GM23338 (cell line): ENCODE measurements at regions not wholly inside any gene's neighbourhood (a gene's known extent, or its start where the extent isn't known, plus 50 kb on each side); places are given as distances from the start of the nearest gene placed in this dataset.

Experiments used
- ATAC-seq: fragments of 200-7000 bp; cut with Tn5 transposase; 3 replicates; pipeline ENCODE4 v1.9.1; 2020
- DNase-seq: peaks from one replicate; pipeline ENCODE4 v3.0.0-alpha.2; 2015; ENCODE audit warnings: low spot score
- H2AFZ ChIP-seq: fragments of 200-600 bp; sonication (generic); 2 replicates; pipeline ENCODE4 v1.8.0; 2016; ENCODE audit warnings: antibody characterized with exemption, mild to moderate bottlenecking, moderate library complexity
- H3F3A ChIP-seq: fragments of 200-600 bp; sonication (generic); replicated peaks from 2 replicates; pipeline ENCODE4 v1.8.0; 2017; ENCODE audit warnings: antibody characterized with exemption, mixed run types, low read depth
- H3K27ac ChIP-seq: fragments of 200-600 bp; sonication (generic); 2 replicates; pipeline ENCODE4 v1.6.1; 2016; ENCODE audit warnings: low read depth
- H3K27me3 ChIP-seq: fragments of 200-600 bp; sonication (generic); 2 replicates; pipeline ENCODE4 v1.8.0; 2016; ENCODE audit warnings: mild to moderate bottlenecking, mixed run types, moderate library complexity; ENCODE audit not compliant: insufficient read depth
- H3K36me3 ChIP-seq: fragments of 200-600 bp; sonication (generic); 2 replicates; pipeline ENCODE4 v1.8.0; 2016; ENCODE audit warnings: mild to moderate bottlenecking; ENCODE audit not compliant: insufficient read depth
- H3K4me1 ChIP-seq: fragments of 200-600 bp; sonication (generic); 2 replicates; pipeline ENCODE4 v1.8.0; 2016; ENCODE audit warnings: mild to moderate bottlenecking, moderate library complexity; ENCODE audit not compliant: insufficient read depth
- H3K4me2 ChIP-seq: fragments of 200-600 bp; sonication (generic); 2 replicates; pipeline ENCODE4 v1.7.1; 2017; ENCODE audit warnings: mixed run types
- H3K4me3 ChIP-seq: fragments of 200-600 bp; sonication (generic); 2 replicates; pipeline ENCODE4 v1.6.1; 2016; ENCODE audit warnings: mixed run types
- H3K79me2 ChIP-seq: fragments of 200-600 bp; sonication (generic); replicated peaks from 2 replicates; pipeline ENCODE4 v1.8.0; 2017; ENCODE audit warnings: mild to moderate bottlenecking; ENCODE audit not compliant: insufficient read depth
- H3K9me2 ChIP-seq: fragments of 200-600 bp; sonication (generic); 2 replicates; pipeline ENCODE4 v1.8.0; 2017; ENCODE audit not compliant: insufficient read depth
- H4K20me1 ChIP-seq: fragments of 200-600 bp; sonication (generic); replicated peaks from 2 replicates; pipeline ENCODE4 v1.8.0; 2017; ENCODE audit warnings: mild to moderate bottlenecking; ENCODE audit not compliant: insufficient read depth
- H3K27ac Mint-ChIP-seq: 2 replicates; pipeline ENCODE4 v1.8.0; 2020; ENCODE audit warnings: inconsistent platforms, mild to moderate bottlenecking, moderate library complexity, mixed read lengths
- H3K27me3 Mint-ChIP-seq: 3 replicates; pipeline ENCODE4 v1.8.0; 2022; ENCODE audit warnings: low read depth, mild to moderate bottlenecking, moderate library complexity, mixed read lengths, inconsistent platforms; ENCODE audit not compliant: insufficient read depth, poor library complexity
- H3K36me3 Mint-ChIP-seq: 3 replicates; pipeline ENCODE4 v1.8.0; 2021; ENCODE audit warnings: low read depth, mild to moderate bottlenecking, inconsistent platforms, moderate library complexity, mixed read lengths
- H3K4me1 Mint-ChIP-seq: 3 replicates; pipeline ENCODE4 v1.8.0; 2020; ENCODE audit warnings: mild to moderate bottlenecking, inconsistent platforms, mixed read lengths
- H3K4me3 Mint-ChIP-seq: 3 replicates; pipeline ENCODE4 v1.8.0; 2021; ENCODE audit warnings: moderate library complexity, mild to moderate bottlenecking, inconsistent platforms, mixed read lengths
- H3K9me3 Mint-ChIP-seq: 3 replicates; pipeline ENCODE4 v1.8.0; 2020; ENCODE audit warnings: moderate library complexity, mild to moderate bottlenecking, inconsistent platforms, mixed read lengths
- CREB1 ChIP-seq: fragments of 250-450 bp; sonication (Bioruptor Pico); IDR thresholded peaks from 2 replicates; pipeline ENCODE4 v1.5.0; 2020; ENCODE audit warnings: low read depth, mild to moderate bottlenecking, moderate library complexity
- EZH2 ChIP-seq: fragments of 200-600 bp; sonication (generic); IDR thresholded peaks from one replicate; pipeline ENCODE4 v1.8.0; 2017; ENCODE audit warnings: antibody characterized with exemption, mild to moderate bottlenecking, low read depth; ENCODE audit not compliant: unreplicated experiment
- EZH2phosphoT487 ChIP-seq: fragments of 200-600 bp; sonication (generic); IDR thresholded peaks from one replicate; pipeline ENCODE4 v1.8.1; 2018; ENCODE audit warnings: antibody characterized with exemption; ENCODE audit not compliant: unreplicated experiment
- NANOG ChIP-seq: IDR thresholded peaks from 2 replicates; pipeline ENCODE4 v1.6.1; 2016; ENCODE audit warnings: antibody characterized with exemption, borderline replicate concordance
- POLR2AphosphoS5 ChIP-seq: IDR thresholded peaks from 2 replicates; pipeline ENCODE4 v1.6.1; 2016; ENCODE audit warnings: antibody characterized with exemption, low read depth
- STAT1 ChIP-seq: IDR thresholded peaks from one replicate; pipeline ENCODE4 v1.6.1; 2016; ENCODE audit warnings: antibody characterized with exemption; ENCODE audit not compliant: unreplicated experiment
- TF ChIP-seq, protein P1 (sequence below): fragments of 250-450 bp; sonication (Bioruptor Pico); IDR thresholded peaks from 2 replicates; pipeline ENCODE4 v1.5.0; 2020; ENCODE audit warnings: mild to moderate bottlenecking, moderate library complexity
- TF ChIP-seq, protein P2 (sequence below): IDR thresholded peaks from one replicate; pipeline ENCODE4 v1.6.1; 2018; ENCODE audit warnings: antibody characterized with exemption; ENCODE audit not compliant: unreplicated experiment
- TF ChIP-seq, protein P3 (sequence below), 2 experiments: fragments of 200-600 bp in 1 of 2; sonication (generic) in 1 of 2; conservative IDR thresholded peaks; 2 replicates each; pipeline versions ENCODE4 v1.5.1 to v1.6.1; 2016 to 2017; ENCODE audit warnings: antibody characterized with exemption in 2 of 2, low read depth in 2 of 2, mild to moderate bottlenecking in 2 of 2, moderate library complexity in 1 of 2
- TF ChIP-seq, protein P4 (sequence below): IDR thresholded peaks from 2 replicates; pipeline ENCODE4 v1.6.1; 2016; ENCODE audit warnings: antibody characterized with exemption

DNA sequence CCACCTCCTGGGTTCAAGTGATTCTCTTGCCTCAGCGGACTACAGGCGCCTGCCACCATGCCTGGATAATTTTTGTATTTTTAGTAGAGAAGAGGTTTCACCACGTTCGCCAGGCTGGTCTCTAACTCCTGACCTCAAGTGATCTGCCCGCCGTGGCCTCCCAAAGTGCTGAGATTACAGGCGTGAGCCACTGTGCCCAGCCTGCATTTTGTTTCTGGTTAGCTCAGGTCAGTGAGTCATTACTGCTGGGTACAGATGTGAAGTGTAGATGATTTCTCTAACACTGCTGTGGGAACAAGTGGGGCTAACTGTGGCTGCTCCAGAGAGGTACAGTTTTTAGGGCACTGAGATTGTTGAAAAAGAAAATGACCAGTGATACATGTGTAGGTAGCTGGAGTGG is 188.6 kb downstream of the PRL start:
- H3K27ac ChIP-seq, result no peak overlapping the region; the same call in 1 of the 2 replicates
- no peak overlapping the region for H2AFZ ChIP-seq
- no peak overlapping the region; the same call in 1 of the 2 replicates for H3K27ac Mint-ChIP-seq
- H3K4me1 Mint-ChIP-seq, result no peaks in the 10 kb centered on the region
- no peaks in the 10 kb centered on the region; the same call in 2 of the 3 replicates for H3K9me3 Mint-ChIP-seq
- no peak for DNase-seq
- no peaks in the 10 kb centered on the region for H3K79me2 ChIP-seq
- no peak overlapping the region for H3K4me2 ChIP-seq
- no peak overlapping the region for H3K4me3 Mint-ChIP-seq
- H4K20me1 ChIP-seq, result no peaks in the 10 kb centered on the region; the same call in 1 of the 2 replicates
- no peaks in the 10 kb centered on the region for H3K27me3 ChIP-seq
- 0 out of 2 replicates have a peak, but pooled peaks cover 8% of the 10 kb centered on the region for H3K36me3 ChIP-seq
- H3K9me2 ChIP-seq, result no peaks in the 10 kb centered on the region
- peaks cover 16% of the 10 kb centered on the region; the same call in 2 of the 3 replicates for H3K36me3 Mint-ChIP-seq
- no peak for TF ChIP-seq EZH2
- TF ChIP-seq POLR2AphosphoS5, result no peak
- no peak for TF ChIP-seq STAT1
- no peak for TF ChIP-seq NANOG
- TF ChIP-seq CREB1, result no peak
- TF ChIP-seq, protein P1, sequence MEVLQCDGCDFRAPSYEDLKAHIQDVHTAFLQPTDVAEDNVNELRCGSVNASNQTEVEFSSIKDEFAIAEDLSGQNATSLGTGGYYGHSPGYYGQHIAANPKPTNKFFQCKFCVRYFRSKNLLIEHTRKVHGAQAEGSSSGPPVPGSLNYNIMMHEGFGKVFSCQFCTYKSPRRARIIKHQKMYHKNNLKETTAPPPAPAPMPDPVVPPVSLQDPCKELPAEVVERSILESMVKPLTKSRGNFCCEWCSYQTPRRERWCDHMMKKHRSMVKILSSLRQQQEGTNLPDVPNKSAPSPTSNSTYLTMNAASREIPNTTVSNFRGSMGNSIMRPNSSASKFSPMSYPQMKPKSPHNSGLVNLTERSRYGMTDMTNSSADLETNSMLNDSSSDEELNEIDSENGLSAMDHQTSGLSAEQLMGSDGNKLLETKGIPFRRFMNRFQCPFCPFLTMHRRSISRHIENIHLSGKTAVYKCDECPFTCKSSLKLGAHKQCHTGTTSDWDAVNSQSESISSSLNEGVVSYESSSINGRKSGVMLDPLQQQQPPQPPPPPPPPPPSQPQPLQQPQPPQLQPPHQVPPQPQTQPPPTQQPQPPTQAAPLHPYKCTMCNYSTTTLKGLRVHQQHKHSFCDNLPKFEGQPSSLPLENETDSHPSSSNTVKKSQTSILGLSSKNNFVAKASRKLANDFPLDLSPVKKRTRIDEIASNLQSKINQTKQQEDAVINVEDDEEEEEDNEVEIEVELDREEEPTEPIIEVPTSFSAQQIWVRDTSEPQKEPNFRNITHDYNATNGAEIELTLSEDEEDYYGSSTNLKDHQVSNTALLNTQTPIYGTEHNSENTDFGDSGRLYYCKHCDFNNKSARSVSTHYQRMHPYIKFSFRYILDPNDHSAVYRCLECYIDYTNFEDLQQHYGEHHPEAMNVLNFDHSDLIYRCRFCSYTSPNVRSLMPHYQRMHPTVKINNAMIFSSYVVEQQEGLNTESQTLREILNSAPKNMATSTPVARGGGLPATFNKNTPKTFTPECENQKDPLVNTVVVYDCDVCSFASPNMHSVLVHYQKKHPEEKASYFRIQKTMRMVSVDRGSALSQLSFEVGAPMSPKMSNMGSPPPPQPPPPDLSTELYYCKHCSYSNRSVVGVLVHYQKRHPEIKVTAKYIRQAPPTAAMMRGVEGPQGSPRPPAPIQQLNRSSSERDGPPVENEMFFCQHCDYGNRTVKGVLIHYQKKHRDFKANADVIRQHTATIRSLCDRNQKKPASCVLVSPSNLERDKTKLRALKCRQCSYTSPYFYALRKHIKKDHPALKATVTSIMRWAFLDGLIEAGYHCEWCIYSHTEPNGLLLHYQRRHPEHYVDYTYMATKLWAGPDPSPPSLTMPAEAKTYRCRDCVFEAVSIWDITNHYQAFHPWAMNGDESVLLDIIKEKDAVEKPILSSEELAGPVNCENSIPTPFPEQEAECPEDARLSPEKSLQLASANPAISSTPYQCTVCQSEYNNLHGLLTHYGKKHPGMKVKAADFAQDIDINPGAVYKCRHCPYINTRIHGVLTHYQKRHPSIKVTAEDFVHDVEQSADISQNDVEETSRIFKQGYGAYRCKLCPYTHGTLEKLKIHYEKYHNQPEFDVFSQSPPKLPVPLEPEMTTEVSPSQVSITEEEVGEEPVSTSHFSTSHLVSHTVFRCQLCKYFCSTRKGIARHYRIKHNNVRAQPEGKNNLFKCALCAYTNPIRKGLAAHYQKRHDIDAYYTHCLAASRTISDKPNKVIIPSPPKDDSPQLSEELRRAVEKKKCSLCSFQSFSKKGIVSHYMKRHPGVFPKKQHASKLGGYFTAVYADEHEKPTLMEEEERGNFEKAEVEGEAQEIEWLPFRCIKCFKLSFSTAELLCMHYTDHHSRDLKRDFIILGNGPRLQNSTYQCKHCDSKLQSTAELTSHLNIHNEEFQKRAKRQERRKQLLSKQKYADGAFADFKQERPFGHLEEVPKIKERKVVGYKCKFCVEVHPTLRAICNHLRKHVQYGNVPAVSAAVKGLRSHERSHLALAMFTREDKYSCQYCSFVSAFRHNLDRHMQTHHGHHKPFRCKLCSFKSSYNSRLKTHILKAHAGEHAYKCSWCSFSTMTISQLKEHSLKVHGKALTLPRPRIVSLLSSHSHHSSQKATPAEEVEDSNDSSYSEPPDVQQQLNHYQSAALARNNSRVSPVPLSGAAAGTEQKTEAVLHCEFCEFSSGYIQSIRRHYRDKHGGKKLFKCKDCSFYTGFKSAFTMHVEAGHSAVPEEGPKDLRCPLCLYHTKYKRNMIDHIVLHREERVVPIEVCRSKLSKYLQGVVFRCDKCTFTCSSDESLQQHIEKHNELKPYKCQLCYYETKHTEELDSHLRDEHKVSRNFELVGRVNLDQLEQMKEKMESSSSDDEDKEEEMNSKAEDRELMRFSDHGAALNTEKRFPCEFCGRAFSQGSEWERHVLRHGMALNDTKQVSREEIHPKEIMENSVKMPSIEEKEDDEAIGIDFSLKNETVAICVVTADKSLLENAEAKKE (CRISPR knock-in tag), result no peak
- no peak for TF ChIP-seq EZH2phosphoT487
- H3K27me3 Mint-ChIP-seq, result no peaks in the 10 kb centered on the region
- no peaks in the 10 kb centered on the region for H3F3A ChIP-seq
- no peak for ATAC-seq
- H3K4me3 ChIP-seq, result no peak overlapping the region
- H3K4me1 ChIP-seq, result no peaks in the 10 kb centered on the region

DNA sequence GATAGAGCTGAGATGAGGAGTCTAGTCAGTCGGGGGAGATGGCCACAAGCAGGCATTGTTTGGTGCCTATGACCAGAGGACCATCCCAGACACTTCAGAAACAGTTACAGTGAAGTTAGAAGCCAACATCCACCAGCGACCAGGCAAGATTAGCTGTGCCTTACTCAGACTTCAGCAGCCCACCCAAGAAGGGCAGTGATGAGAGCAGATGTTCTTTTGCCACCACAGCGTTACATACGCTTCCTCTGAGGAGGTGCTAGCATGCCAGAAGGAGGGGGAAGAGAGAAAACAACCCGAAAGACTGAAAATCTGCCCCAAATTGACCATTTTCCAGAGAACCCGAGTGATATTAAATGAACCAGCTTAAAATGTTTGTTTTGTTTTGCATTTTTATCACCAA is 186.8 kb downstream of the PRL start:
- H3K4me3 Mint-ChIP-seq, result no peak overlapping the region
- TF ChIP-seq POLR2AphosphoS5, result no peak
- TF ChIP-seq, protein P2, sequence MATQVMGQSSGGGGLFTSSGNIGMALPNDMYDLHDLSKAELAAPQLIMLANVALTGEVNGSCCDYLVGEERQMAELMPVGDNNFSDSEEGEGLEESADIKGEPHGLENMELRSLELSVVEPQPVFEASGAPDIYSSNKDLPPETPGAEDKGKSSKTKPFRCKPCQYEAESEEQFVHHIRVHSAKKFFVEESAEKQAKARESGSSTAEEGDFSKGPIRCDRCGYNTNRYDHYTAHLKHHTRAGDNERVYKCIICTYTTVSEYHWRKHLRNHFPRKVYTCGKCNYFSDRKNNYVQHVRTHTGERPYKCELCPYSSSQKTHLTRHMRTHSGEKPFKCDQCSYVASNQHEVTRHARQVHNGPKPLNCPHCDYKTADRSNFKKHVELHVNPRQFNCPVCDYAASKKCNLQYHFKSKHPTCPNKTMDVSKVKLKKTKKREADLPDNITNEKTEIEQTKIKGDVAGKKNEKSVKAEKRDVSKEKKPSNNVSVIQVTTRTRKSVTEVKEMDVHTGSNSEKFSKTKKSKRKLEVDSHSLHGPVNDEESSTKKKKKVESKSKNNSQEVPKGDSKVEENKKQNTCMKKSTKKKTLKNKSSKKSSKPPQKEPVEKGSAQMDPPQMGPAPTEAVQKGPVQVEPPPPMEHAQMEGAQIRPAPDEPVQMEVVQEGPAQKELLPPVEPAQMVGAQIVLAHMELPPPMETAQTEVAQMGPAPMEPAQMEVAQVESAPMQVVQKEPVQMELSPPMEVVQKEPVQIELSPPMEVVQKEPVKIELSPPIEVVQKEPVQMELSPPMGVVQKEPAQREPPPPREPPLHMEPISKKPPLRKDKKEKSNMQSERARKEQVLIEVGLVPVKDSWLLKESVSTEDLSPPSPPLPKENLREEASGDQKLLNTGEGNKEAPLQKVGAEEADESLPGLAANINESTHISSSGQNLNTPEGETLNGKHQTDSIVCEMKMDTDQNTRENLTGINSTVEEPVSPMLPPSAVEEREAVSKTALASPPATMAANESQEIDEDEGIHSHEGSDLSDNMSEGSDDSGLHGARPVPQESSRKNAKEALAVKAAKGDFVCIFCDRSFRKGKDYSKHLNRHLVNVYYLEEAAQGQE, result no peak
- TF ChIP-seq, protein P3, sequence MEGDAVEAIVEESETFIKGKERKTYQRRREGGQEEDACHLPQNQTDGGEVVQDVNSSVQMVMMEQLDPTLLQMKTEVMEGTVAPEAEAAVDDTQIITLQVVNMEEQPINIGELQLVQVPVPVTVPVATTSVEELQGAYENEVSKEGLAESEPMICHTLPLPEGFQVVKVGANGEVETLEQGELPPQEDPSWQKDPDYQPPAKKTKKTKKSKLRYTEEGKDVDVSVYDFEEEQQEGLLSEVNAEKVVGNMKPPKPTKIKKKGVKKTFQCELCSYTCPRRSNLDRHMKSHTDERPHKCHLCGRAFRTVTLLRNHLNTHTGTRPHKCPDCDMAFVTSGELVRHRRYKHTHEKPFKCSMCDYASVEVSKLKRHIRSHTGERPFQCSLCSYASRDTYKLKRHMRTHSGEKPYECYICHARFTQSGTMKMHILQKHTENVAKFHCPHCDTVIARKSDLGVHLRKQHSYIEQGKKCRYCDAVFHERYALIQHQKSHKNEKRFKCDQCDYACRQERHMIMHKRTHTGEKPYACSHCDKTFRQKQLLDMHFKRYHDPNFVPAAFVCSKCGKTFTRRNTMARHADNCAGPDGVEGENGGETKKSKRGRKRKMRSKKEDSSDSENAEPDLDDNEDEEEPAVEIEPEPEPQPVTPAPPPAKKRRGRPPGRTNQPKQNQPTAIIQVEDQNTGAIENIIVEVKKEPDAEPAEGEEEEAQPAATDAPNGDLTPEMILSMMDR (conservative IDR thresholded peaks at IDR 0.05; ENCODE audit: low read depth in 2 of 2), result no peak
- TF ChIP-seq, protein P4, sequence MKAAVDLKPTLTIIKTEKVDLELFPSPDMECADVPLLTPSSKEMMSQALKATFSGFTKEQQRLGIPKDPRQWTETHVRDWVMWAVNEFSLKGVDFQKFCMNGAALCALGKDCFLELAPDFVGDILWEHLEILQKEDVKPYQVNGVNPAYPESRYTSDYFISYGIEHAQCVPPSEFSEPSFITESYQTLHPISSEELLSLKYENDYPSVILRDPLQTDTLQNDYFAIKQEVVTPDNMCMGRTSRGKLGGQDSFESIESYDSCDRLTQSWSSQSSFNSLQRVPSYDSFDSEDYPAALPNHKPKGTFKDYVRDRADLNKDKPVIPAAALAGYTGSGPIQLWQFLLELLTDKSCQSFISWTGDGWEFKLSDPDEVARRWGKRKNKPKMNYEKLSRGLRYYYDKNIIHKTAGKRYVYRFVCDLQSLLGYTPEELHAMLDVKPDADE, result no peak

More for the DNA sequence above, 186.8 kb downstream of the PRL start:
- H3K27me3 Mint-ChIP-seq, result no peaks in the 10 kb centered on the region
- Histone ChIP-seq H3K27me3 (no peaks in the 10 kb centered on the region), H3K27ac (no peak overlapping the region), H3K9me2 (no peaks in the 10 kb centered on the region), H3K79me2 (no peaks in the 10 kb centered on the region), H3K36me3 (0 out of 2 replicates have a peak, but pooled peaks cover 8% of the 10 kb centered on the region), H3K4me3 (no peak overlapping the region), H3K4me1 (no peaks in the 10 kb centered on the region), H4K20me1 (no peaks in the 10 kb centered on the region; the same call in 1 of the 2 replicates), H2AFZ (no peak overlapping the region), H3F3A (no peaks in the 10 kb centered on the region), H3K4me2 (no peak overlapping the region)
- ATAC-seq, result no peak
- no peaks in the 10 kb centered on the region for H3K4me1 Mint-ChIP-seq
- DNase-seq, result no peak
- H3K36me3 Mint-ChIP-seq, result peaks cover 16% of the 10 kb centered on the region; the same call in 2 of the 3 replicates
- H3K27ac Mint-ChIP-seq, result no peak overlapping the region
- no peaks in the 10 kb centered on the region; the same call in 2 of the 3 replicates for H3K9me3 Mint-ChIP-seq
